ENCODE measurements at regions not wholly inside any gene's neighbourhood (a gene's known extent, or its start where the extent isn't known, plus 50 kb on each side); places are given as distances from the start of the nearest gene placed in this dataset.

GRCh38 chr22:47738472-47739013 lies 976.1 kb downstream of the TBC1D22A start:
- DNase-seq (ENCODE audit: low read depth in 1 of 2, low spot score in 1 of 2) = no peak
- TF ChIP-seq GABPA (IDR thresholded peaks at IDR 0.05; ENCODE audit: low read depth) (no peak), POLR2AphosphoS5 (IDR thresholded peaks at IDR 0.05; ENCODE audit: low read depth) (no peak), SPI1 (IDR thresholded peaks at IDR 0.05; ENCODE audit: borderline replicate concordance, low read depth) (no peak), REST (IDR thresholded peaks at IDR 0.05; ENCODE audit: insufficient replicate concordance, low read depth) (no peak)
- TF ChIP-seq, protein P1, sequence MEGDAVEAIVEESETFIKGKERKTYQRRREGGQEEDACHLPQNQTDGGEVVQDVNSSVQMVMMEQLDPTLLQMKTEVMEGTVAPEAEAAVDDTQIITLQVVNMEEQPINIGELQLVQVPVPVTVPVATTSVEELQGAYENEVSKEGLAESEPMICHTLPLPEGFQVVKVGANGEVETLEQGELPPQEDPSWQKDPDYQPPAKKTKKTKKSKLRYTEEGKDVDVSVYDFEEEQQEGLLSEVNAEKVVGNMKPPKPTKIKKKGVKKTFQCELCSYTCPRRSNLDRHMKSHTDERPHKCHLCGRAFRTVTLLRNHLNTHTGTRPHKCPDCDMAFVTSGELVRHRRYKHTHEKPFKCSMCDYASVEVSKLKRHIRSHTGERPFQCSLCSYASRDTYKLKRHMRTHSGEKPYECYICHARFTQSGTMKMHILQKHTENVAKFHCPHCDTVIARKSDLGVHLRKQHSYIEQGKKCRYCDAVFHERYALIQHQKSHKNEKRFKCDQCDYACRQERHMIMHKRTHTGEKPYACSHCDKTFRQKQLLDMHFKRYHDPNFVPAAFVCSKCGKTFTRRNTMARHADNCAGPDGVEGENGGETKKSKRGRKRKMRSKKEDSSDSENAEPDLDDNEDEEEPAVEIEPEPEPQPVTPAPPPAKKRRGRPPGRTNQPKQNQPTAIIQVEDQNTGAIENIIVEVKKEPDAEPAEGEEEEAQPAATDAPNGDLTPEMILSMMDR (IDR thresholded peaks at IDR 0.05; ENCODE audit: insufficient read depth, low read length) = no peak
- Histone ChIP-seq H3K4me3 (replicated peaks; ENCODE audit: insufficient read depth, low read length) (no peak overlapping the region), H3K27me3 (ENCODE audit: insufficient read depth, poor library complexity, severe bottlenecking) (no peaks in the 10 kb centered on the region), H3K27ac (replicated peaks) (no peak overlapping the region)

DNA sequence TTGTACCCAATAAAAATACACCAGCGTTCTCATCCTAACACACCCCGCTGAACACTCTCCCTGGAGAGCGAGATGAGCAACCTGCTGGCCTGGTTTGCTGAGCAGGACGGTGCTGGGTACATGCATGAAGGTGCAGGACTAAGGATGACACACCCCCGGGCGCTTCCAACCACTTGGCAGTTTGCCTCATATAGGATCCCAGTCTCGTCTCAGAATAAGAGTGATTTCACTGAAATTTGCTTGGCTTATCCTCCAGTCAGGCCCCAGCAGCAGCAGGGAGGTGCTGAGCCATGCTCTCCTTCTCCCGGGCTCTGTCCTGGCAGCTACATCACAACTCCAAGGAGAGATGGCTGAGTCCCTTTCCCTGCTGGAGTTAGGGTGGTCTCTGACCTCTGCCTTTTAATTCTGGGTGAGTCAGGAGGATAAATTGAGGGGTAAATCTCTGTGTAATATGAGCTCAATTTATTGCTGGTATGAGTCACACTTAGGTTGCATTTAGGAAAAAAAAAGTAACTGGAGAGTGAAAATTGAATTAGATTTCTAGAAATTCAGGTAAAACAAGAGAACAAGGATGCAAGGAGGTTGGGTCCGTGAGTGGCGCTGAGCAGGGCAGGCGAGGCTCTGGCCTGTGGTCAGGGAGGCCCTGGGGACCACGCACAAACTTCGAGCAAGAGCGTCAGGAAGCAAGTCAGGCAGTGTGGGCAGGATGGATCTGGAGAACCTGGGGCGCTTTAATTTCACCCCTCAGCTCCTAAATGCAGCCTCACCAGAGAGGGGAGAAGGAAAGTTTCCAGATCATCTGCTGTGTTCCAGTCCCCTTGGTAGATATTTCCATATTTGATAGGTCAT lies 974.0 kb downstream of the TBC1D22A start:
- H3K27ac ChIP-seq (replicated peaks) = no peak overlapping the region
- no peak overlapping the region for H3K4me3 ChIP-seq (replicated peaks; ENCODE audit: insufficient read depth, low read length)
- H3K27me3 ChIP-seq (ENCODE audit: insufficient read depth, poor library complexity, severe bottlenecking) = no peaks in the 10 kb centered on the region
- DNase-seq (ENCODE audit: low read depth in 1 of 2, low spot score in 1 of 2) = no peak
- TF ChIP-seq GABPA (IDR thresholded peaks at IDR 0.05; ENCODE audit: low read depth) (no peak), SPI1 (IDR thresholded peaks at IDR 0.05; ENCODE audit: borderline replicate concordance, low read depth) (no peak), POLR2AphosphoS5 (IDR thresholded peaks at IDR 0.05; ENCODE audit: low read depth) (no peak), REST (IDR thresholded peaks at IDR 0.05; ENCODE audit: insufficient replicate concordance, low read depth) (no peak)
- TF ChIP-seq, protein P1 (IDR thresholded peaks at IDR 0.05; ENCODE audit: insufficient read depth, low read length) = no peak

DNA sequence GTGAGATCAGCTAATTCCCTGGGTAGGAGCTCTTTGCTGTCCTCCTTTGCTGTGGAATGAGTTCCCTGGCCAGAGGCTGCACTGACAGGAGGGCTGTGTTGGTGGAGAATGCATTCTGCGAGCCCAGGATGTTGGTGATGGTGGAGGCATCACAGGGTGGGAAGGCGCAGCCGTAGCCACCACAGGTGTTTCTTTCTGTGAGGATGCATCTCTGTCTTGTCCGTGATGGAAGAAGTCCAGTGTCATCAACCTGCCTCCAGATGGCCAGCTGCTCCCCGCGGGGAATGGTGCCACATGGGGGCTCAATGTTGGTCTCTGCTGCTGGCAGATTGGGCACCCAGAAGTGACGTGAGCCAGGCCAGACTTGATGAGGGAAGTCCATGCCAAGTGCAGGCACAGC lies 972.1 kb downstream of the TBC1D22A start:
- no peak for DNase-seq (ENCODE audit: low read depth in 1 of 2, low spot score in 1 of 2)

More for the DNA sequence above, 972.1 kb downstream of the TBC1D22A start:
- TF ChIP-seq REST (IDR thresholded peaks at IDR 0.05; ENCODE audit: insufficient replicate concordance, low read depth) (no peak), SPI1 (IDR thresholded peaks at IDR 0.05; ENCODE audit: borderline replicate concordance, low read depth) (no peak)
- H3K27me3 ChIP-seq (ENCODE audit: insufficient read depth, poor library complexity, severe bottlenecking) = no peaks in the 10 kb centered on the region
- no peak overlapping the region for H3K4me3 ChIP-seq (replicated peaks; ENCODE audit: insufficient read depth, low read length)
- no peak overlapping the region for H3K27ac ChIP-seq (replicated peaks)

Measured in HL-60 (cell line).